GM21717 (cell line): ENCODE measurements at regions not wholly inside any gene's neighbourhood (a gene's known extent, or its start where the extent isn't known, plus 50 kb on each side); places are given as distances from the start of the nearest gene placed in this dataset.

Experiments
- ATAC-seq: cut with Tn5 transposase; IDR thresholded peaks from one replicate; pipeline ENCODE4 v1.9.1; 2021; ENCODE audit warnings: mild to moderate bottlenecking, moderate library complexity; ENCODE audit not compliant: unreplicated experiment

DNA sequence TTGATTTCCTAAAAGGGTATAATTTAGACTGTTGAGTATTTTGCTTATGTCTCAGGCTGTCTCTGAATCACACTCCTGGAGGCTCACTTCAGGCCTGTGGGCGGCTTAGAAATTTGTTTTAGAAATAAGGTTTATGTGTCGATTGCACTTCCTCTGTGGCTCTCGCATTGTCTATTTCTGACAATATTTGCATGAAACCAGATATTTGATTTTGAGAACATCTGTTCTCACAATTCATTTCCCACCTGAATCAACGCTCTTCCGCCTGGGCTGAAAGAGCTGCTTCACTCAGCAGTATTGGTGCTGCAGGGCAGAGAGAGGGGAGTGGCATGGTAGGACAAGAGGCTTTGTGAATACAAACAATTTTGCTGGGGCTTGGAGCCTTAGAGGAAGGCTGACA is 262.0 kb downstream of the ADRA2A start:
- peak; percentile 93 for ATAC-seq

DNA sequence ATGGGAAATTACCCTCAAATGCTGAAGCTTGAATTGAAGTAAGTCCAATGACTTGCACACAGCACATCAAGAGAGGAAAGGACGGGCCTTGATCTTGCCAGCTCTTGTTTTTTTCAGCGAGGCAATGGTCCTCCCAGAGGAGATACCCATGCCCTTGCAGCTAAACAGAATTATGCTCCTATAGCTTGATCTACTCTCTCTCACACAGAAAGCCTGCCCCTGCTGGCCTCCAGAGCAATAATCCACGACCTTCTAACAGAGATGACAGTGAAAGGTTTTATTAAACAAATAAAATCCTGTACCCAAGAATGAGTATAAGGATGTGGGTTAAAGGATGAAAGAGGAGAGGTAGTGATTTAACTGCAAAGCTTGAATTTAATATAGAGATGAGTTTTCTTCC is 268.0 kb downstream of the ADRA2A start:
- no peak for ATAC-seq

DNA sequence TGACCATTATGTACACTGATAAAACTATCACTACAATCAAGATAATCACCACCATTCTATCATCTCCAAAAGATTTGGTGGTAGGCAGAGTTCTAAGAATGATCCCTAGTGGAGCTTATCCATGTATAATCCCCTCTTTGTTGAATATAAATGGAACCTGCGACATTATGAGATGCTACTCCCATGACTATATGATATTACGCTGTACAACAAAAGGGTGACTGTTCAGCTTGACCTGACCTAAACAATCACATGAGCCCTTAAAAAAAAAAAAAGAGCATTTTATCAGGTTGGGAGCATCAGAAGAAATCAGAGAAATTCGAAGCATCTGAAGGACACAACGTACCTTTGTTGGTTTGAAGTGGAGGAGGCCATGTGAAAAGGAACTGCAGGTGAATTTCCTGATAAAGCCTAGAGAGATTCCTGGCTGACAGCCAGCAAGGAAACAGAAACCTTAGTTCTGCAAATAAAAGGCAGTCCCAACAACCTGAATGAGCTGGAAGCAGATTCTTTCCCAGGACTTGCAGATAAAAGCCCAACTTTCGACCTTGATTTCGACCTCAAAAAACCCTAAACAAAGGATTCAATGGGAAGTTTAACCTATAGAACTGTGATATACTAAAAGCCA is 270.7 kb downstream of the ADRA2A start:
- no peak for ATAC-seq

DNA sequence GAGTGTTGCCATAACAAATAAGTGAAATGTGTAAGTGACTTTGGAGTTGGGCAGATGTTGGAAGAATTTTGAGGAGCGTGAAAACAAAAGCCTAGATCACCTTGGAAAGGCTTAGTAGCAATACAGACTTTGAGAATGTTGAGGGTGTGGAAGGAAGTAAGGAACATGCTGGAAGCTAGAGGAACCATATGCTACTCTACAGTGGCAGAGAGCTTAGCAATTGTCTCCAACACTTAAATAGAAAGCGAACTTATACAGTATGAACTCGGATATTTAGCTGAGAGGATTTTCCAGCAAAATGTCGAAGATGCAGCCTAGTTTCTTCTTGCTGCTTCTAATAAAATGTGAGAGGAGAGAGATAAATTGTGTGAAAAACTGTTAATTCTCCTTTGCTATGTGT is 271.2 kb downstream of the ADRA2A start:
- no peak for ATAC-seq

DNA sequence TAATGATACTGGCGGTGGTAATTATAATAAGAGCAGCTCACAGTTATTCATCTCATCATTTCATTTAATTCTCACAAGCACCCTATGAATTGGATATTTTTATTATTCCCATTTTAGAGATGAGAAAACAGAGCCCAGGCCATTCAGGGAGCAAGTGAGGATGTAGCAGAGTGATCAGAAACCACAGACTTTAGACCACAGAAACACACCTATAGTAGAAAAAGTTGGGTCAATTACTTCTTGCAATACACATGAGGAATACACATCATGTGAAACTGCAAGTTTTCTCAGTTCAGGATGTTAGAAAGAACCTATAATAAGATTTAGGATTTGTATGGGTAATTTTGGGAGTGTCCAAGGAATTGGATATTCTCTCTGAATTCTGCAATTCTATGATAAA is 278.0 kb downstream of the ADRA2A start:
- ATAC-seq = no peak

DNA sequence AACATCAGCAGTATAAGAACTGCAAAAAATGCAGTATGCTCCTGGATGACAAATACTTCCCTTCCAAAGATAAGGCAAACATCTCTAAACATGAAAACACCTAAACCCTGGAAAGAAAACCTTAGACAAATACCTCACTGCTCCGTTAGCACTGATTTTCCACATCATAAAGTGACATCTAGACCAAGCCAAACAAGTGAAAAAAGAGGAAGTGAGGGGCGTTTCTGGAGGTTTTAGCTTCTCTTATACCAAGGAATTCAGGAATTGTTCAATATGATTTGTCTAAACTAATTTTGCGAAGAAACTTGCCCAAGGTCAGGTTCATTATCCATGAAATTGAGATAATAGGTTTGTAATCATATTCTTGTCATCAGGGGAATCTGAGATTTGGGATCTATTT is 279.7 kb downstream of the ADRA2A start:
- no peak for ATAC-seq

DNA sequence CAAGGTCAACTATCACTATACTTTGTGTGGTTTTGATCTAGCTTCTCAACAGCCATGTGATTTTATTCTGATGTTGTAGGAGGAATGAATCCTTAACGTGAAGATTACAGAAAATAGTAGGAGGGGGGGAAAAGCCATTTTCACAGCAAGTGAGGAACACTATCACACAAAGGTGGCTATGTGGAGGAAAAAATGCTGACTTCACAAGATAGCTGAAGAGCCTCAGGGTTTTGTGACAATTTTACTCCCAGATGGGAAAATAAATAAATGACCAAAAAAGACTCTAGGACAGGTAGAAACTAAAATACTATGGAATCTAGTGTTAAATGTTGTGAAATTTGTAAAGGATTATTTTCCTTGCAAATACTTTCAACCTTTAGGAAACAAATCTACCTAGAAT is 281.0 kb downstream of the ADRA2A start:
- no peak for ATAC-seq

DNA sequence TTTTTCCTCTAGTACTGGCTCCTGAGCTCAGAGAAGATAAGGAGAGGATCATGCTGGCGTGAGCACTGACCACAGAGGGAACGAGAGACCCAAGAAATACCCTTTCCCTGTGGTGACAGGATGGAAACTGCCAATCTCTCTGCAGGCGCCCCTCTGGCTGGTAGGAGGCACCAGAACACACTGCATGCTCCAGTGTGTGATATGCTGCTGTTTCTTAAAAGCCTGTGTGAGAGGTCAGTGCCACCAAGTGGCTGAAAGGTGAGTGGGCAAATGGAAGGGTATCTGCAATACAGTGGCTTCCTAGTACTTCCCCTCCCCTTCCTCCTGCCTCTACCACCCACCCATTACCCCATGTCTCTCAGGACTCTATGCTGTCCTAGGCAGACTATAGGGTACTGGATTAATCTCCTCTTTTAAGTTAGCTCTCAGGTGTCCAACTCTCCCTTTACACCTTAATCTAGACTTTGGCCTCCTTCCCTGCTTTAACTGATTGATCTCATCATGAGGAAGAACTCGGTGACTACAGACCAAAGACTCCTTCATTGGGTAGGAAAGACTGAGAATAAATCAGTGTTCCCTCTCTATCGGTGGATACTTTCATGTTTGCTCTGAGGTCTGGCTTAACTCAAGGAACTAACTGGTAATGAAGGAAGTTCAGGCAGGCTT is 283.6 kb downstream of the ADRA2A start:
- ATAC-seq = peak; percentile 78

DNA sequence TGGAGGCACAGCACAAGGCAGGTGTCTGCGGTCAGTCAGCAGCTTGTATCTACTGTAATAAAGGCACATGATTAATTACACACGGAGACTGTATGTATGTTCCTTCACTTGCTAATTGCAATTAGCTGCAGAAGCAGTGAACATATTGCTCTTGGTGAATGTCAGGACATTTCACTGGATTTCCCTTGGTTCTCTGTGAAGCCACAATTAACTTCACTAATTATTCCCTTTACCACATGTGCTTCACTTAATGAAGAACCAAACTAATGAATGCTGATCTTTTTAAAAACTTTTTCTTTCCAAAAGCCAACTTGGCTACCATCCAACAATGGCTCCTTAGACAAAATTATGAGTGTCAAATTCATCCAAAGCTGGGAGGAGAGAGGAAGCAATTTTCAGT is 290.7 kb downstream of the ADRA2A start:
- no peak for ATAC-seq

DNA sequence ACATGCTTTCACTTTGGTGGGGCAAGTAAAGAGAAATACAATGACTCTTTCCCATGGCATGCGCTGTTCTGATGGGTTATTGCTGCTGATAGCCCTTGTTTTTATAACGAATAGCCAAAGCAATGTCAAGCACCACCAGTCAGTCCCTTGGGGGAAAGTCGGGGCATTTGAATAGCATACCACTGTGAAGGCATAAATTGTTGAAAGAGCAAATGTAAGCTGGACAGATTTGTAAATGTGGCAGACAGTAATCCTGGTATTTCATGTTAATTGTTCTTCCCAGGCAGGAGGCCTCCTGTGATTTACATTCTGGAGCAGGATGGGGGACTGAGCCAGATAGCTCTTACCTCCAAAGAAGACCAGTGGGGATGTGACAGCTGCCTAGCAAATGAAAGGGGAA is 293.3 kb downstream of the ADRA2A start:
- ATAC-seq = no peak

DNA sequence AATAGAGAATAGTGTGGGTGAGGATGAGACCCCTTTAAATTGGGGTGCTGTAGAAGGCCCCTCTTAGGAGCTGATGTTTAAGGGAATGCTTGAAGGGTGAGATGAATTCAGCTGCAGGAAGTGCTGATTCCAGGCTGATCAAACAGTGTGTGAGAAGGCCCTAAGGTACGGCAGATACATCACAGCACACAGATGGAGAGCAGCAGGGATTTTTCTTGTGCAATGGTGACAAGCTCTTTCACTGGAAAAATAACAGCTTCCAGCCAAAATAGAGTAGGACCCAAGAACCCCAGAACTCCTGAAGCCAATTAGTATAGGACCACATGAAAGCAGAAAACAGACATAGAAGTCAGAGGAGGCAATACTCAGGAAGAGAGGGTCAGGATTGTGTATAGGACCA is 296.9 kb downstream of the ADRA2A start:
- no peak for ATAC-seq

DNA sequence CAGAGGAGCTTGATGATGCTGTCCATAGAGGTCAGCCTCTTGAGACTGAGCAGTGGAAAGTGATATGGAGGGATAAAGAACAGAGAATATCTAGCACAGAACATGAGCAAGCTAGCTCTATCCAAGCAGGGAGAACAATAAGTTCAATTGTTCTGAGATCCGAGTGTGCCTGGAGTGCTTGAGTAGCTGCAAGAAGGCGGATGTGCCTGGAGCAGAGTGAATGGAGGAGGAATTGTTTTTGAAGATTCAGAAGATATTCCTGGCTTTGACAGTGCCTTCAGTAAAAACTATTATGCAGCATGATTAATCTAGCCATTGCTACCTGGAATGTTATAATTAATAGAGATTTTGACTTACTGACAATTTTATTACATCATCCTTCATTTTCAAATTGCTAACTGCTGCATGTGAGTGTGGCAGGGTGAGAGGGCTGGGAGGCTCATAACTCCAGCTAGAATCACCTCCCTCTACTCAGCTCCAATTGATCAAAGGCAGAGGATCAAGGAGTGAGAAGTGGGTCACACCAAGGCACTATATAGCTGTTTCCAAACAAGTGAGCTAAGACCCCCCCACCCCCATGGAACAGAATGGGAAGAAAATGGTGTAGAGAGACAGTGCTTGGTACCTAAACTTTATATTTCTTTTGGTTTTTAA is 302.8 kb downstream of the ADRA2A start:
- ATAC-seq = no peak

DNA sequence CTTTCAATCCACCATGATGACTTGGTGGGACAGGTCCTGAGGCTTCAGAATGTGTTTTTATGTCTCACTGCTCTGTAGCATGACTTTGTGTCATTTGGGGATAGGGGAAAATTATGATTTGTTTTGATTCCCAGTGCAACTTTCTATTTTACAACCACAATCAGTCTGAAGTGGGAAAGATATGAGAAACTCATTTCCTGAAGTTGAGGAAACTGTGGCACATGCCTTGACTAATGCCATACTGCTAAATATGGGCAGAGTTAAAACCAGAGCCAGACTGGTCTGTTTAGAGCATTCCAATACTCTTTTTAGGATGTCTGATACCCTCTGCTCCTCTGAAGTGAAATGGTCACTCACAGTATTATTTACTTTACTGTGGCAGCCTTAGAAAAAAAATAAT is 307.7 kb downstream of the ADRA2A start:
- ATAC-seq = no peak

DNA sequence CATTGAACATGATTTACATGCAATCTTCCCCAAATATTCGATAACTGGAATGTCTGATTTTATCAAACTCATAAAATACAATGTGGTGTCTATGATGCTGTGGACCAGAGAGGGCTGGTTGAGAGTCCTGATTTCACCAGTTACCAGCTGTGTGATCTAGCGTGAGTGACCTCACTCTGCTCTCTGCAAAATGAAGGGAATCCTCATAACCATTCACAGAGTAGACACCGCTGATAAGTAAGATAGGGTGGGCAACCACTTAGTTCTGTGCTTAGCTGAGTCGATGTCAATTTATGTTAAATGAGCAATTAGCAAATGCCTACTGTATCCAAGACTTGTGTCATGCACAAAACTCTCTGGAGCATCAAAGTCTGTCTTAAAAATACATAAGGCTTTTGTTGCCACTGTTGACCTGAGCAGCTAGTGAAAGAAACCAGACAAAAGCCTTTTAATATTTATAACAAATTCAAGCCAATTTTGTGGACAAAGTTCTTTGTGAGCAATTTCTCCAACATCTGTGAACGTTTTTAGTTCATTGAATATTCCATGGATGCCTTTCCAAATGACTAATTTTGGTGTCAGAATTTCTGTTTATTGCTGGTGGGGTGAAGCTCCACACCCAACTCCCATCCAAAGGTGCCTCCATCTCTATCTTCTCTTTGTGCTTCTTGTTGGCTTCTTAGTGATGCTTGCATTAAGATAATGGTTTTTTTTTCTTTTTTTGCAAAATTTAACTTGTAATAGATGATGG is 314.2 kb downstream of the ADRA2A start:
- ATAC-seq = no peak

DNA sequence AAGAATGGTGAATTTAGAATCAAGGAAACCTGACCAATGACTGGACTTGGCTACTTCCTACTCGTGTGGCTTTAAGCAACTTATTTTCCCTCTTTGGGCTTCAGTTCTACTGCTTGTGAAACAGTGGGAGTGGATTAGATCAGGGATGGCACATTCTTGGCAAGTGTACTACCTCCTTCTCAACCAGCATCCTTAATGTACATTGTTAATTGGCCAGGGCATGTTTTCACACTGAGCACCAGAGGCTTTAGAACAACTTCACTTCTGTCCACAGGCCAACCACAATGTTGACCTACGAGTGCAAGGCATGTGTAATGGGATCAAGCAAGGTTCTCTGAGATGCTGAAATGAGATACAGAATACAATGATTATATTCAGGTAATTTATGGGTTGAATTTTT is 315.3 kb downstream of the ADRA2A start:
- no peak for ATAC-seq

DNA sequence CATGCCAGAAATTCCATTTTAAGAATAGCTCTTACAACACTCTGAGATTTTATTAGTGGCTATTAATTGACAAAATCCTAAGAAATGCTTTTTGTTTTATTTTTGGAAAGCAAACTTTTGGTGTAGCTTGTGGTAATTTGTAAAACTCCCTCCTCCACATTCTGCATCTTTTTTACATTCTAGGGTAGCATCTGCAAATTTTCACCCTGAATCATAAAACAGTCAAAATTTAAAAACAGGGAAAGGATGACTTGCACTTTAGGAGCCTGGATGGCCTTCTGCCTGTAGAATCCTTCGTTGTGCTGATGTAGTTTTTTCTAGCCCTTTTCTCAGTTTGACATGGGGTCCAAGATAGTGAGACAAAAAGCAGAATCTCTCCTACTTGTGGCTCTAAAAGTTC is 316.1 kb downstream of the ADRA2A start:
- no peak for ATAC-seq

DNA sequence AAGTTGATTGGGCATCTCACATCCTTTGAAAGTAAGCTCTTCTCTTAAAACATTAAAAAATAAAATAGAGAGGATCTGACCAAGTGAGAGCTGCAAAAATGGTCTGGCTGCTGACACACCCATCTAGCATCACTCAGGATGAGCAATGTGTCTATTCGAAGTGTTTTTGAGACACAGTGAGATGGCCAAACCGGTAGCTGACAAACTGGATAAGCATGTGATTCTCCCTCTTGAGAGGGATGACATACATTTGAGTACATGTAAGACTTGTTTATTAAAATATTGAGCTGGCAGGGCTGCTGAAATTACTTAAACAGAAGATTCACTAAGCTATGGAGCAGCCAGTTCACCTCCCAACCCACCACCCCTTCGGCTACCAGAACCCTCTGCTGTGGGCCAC is 333.9 kb downstream of the ADRA2A start:
- no peak for ATAC-seq

DNA sequence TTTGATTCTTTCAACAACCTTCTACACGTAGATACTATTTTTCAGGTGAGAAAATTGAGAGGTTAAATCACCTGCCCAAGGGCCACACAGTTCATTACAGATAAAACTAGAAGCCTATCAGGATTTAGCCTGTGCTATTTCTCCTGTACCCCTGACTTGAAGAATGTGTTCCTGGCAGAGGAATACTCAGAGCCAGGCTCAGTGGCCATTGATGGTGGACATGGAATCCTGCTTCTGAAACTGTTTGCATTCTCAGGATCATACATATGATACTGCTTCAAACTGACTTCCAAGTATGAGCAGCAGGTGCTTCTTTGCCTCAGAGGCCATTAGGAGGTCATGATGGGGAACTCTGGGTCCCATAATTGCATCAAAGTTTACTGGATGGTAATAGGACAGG is 348.6 kb downstream of the ADRA2A start:
- ATAC-seq = no peak

DNA sequence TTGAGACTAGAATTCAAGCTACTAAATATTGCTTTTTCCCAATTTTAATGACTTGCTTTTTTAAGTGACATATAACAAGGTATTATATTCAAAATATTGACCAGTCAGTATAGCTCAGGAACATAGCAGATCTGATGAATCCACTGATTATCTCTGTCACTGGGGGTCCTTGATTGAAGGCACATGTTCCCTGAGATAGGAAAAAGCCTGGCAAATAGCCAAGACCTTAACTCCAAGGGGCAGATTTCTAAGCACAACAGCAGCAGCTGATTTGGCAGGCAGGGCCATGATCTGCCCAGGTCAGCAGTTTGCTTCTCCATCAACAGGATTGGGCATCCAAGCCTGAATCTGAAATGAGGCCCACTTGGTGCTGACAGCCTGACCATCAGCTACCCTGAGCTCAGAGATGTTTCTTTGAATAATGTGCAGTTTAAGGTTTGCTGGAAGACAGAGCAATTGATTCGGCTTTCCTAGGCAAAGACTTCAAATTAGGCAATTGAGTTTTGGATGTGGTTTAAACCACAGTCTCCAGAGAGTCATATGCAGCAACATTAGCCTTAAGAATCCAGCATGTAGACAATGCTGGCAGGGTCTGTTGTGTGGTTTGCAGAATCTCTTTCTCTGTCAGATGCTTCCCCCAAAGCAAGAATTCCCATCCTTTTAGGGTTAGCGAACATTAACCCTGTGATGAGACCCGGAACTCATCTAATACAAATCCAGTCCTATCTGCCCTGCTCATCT is 352.6 kb downstream of the ADRA2A start:
- ATAC-seq = no peak

DNA sequence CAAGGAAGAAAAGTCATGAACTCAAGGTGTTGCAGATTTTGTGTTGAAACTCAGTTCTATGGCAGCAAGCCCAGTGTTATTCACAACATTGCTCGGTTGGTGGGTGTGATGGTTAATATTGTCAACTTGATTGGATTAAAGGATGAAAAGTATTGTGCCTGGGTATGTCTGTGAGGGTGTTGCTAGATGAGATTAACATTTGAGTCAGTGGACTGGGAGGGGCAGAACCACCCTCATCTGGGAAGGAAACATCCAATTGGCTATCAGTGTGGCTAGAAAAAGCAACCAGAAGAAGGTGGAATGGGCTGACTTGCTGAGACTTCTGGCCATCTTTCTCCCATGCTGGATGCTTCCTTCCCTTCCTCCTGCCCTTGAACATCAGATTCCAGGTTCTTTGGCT is 353.2 kb downstream of the ADRA2A start:
- ATAC-seq = no peak

DNA sequence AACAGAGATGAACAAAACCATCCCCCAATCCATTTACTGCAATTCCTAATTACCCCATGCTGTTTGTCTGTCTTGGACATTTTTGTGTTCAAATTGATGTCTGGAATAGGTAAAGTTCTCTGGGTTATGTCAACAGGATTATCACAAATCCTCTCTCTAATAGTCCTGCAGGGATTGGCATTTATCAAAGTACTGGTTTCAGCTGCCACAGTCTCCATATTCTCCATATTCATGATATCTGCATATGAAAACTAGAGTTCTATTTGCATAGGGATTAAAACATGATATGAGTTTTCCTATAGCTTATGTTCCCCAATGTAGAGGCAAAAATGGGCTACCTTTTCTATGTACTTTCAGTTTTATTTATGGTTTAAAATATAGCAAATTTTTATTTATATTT is 355.8 kb downstream of the ADRA2A start:
- no peak for ATAC-seq
